GM19324 (cell line): ENCODE measurements at regions not wholly inside any gene's neighbourhood (a gene's known extent, or its start where the extent isn't known, plus 50 kb on each side); places are given as distances from the start of the nearest gene placed in this dataset.

ENCODE experiments used
- ATAC-seq: cut with Tn5 transposase; IDR thresholded peaks from one replicate; pipeline ENCODE4 v1.9.1; 2021; ENCODE audit warnings: mild to moderate bottlenecking, moderate library complexity; ENCODE audit not compliant: unreplicated experiment, low FRiP score

- ATAC-seq: no peak
These were observed 514.1 kb downstream of the MED13L start for GRCh38 chr12:115763376-115763775.

- no peak for ATAC-seq
These were observed 514.6 kb downstream of the MED13L start for GRCh38 chr12:115762936-115763335.

GRCh38 chr12:115761784-115762183 lies 515.7 kb downstream of the MED13L start:
- ATAC-seq: no peak

GRCh38 chr12:115760231-115760630 lies 517.3 kb downstream of the MED13L start:
- ATAC-seq: no peak

DNA sequence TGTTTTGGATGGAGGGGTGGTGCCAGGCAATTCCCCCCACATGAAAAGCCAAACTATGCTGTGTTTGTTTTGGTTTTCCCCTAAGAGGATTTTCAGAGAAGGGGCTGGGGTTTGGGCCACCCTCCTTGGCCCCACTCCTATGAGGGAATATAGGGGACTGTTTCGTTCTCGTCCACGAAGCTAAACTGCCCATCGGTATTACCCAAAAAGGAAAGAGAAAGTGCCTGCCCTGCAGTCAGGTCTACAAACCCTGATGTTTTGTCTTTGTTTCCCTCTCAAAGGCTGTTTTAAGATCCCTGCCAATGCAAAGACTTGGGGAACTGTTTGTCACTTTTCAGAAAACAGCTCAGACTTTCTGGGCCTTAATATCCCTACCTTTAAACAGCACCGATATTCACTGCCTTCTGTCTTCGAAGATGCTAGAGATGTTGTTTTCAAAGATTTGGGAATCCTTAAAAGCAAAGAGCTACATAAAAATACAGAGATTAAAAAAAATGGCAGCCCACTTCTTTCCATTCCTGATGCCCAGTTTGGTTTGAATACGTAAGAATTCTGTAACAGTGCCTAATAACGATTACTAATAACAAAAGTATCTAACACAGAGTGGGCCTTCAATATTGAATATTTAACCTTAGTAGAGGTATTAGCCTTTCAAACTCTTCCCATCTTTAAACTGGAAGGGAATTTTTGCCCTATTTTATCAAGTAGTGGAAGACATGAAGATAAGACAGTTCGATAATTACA lies 518.4 kb downstream of the MED13L start:
- ATAC-seq: no peak

- ATAC-seq: no peak
These were observed 519.3 kb downstream of the MED13L start for GRCh38 chr12:115758183-115758582.

- no peak for ATAC-seq
These were observed 520.7 kb downstream of the MED13L start for GRCh38 chr12:115756804-115757203.

GRCh38 chr12:115756271-115756670 lies 521.2 kb downstream of the MED13L start:
- no peak for ATAC-seq

DNA sequence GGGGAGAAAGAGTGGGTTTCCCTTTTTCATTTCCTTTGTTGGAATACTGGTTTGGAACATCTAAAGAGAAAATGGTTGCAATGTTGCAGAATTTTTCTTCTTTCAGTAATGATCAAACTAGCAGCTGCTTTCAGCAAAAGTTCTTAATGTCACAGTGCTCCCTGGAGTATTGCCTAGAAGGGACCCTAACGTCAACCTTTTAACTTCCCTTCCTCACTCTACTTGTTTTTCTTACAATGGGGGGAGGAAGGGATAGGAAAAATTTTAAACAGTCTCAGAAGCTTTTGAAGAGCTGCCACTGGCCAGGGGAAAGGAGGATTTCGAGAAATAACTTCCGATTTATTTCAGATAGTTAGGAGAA lies 521.8 kb downstream of the MED13L start:
- no peak for ATAC-seq

- no peak for ATAC-seq
These were observed 522.3 kb downstream of the MED13L start for GRCh38 chr12:115755061-115755724.

GRCh38 chr12:115752913-115753726 lies 524.4 kb downstream of the MED13L start:
- no peak for ATAC-seq

GRCh38 chr12:115752156-115752555 lies 525.3 kb downstream of the MED13L start:
- ATAC-seq: no peak

DNA sequence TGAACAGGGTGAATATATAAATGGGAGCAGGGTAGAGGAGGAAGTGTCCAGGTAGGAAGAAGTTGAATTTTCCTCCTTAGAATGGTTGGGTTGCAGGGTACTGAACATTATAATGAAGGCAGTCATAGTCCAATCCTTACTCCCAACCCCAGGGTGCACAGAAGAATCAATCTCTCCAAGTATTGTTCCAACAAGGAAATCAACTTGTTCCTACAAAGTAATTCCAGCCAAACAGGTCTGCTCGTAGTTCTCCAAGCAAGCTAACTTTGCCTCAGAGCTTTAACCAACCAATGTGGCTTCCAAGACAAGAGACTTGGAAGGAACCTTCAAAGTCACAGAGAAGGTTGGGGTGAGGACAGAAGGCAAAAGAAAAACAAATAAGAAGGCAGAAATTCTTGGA lies 527.2 kb downstream of the MED13L start:
- no peak for ATAC-seq

- no peak for ATAC-seq
These were observed 528.2 kb downstream of the MED13L start for GRCh38 chr12:115749071-115749841.

DNA sequence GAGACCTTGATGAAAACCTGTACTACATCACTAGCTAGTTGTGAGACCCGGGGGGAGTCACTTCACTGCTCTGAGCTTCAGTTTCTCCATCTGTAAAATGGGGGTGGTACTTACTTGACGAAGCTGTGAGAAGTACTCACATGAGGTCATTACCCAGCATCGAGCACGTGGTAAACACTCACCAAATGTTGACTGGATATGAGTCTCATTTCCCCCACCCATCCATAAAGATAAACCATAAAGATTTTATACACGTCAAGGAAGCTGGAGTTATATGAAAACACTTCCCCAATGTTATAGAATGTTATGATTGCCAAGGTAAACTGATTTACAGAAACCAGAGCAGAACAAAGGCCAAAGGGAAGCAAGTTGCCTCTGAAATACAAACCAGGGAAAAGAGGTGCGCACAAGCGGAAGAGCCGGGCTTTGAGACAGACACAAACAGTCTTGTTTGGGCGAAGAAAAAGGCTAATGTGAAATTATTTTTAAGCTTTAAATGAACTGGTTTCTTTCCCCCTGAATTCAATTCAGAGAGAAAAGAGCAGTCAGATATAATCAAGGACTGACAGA lies 536.8 kb downstream of the MED13L start:
- ATAC-seq: no peak

DNA sequence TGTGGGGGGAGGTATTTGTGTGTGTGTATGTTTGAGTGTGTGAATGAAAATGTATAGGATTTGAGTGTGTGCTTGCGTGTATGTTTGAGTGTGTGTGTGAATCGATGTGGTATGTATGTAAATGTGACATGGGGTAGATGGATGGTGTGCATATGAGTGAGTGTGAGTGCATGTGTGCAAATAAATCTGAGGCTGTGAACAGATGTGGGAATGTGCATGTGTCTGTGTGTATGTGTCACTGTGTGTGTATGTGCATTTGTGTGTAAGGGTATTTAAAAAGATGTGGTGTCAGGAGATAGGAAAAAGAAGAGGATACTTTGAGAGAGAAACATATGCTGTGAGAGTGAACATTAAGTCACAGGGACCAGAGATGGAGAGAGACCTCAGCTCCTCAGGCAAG lies 539.6 kb downstream of the MED13L start:
- ATAC-seq: no peak

DNA sequence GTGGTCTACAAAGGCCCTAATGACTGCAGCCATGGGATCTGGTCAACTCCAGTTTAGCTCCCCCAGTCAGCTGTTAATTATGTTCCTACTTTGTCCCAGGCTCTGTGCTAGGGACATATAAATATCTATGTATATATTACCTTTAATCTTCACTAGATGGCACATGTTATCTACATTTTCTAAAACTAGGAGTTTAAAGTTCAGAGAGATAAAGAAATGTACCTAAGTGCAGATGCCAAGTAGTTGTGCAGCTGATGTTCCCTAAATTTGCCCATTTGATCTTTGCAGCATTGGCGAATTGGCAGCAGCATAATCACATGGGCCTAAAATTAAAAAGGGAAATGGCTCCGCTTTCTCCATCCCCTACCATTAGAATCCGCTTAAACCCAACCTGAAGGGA lies 541.1 kb downstream of the MED13L start:
- ATAC-seq: no peak

DNA sequence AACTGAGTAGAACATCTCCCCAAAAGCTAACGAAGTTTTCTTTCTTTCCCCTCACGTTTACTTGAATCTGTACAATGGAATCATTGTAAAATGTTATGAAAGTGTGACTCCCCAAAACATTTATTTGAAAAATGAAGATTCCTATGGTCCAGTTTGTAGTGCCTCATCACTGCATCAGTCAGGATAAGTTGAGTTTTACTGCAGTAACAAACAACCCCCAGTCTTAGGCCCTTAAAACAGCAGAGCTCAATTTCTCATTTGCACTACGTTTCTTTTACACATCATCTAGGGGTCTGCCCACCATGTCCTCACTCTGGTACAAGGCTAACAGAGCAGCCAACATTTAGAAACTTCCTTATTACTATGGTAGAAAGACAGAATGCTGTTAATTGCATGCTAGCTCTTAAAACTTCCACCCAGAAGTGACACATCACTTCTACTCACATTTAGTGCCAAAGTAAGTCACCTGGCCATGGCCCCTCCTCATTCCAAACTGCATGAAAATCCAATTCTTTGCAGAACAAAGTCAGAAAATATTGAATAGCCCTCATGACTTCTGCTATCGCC lies 546.4 kb downstream of the MED13L start:
- no peak for ATAC-seq

- no peak for ATAC-seq
These were observed 550.8 kb downstream of the MED13L start for GRCh38 chr12:115726691-115727090.

DNA sequence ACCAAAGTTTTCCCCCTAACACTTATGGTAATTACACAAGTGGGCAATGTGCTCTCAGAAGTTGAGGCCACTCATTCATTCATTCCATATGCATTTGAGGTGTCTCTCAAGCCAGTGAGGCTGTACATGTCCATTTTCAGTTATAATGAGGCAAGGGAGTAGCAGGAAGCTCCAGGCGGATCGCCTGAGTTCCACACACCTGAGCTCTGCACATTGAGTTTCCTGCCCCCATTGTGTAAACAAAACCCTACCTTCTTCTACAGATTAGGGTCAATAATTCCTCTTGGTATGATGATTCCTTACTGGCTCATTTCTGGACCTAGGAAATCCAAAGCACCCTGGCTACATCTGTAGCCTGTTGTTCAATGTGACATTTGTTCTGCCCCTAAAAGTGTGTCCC lies 555.3 kb downstream of the MED13L start:
- ATAC-seq: no peak
